ENCODE measurements at regions not wholly inside any gene's neighbourhood (a gene's known extent, or its start where the extent isn't known, plus 50 kb on each side); places are given as distances from the start of the nearest gene placed in this dataset.

GRCh38 chr3:95894820-95895219 is 919.6 kb upstream of the EPHA6 start:
- DNase-seq (ENCODE audit: extremely low read depth in 1 of 4, low spot score in 3 of 4) (no peak), ATAC-seq (no peak), FAIRE-seq (no peak)
- H2AFZ ChIP-seq (ENCODE audit: low read depth, low read length): no peak overlapping the region
- 0% methylated on average over 2 of the region's 2 CpGs for WGBS (ENCODE audit: insufficient coverage, low coverage, missing lambda C conversion rate)
- no TSS peak for BruUV-seq (replicated peaks)
- ChIA-PET POLR2A (no interaction called here), CTCF (ENCODE audit: low intra/inter-chr PET ratio) (no interaction called here)
- no peaks in the 10 kb centered on the region for H3K9me3 ChIP-seq (replicated peaks; ENCODE audit: control insufficient read depth, insufficient read depth, low read depth, low read length)
- H4K20me1 ChIP-seq (replicated peaks; ENCODE audit: control insufficient read depth, insufficient read depth, low read length): no peaks in the 10 kb centered on the region
- no peak overlapping the region for H3K27ac ChIP-seq (ENCODE audit: extremely low read depth, low read depth, low read length)
- no peaks in the 10 kb centered on the region for H3K9me1 ChIP-seq (ENCODE audit: control insufficient read depth, insufficient read depth, low read length)
- H3K27me3 ChIP-seq (ENCODE audit: control insufficient read depth in 2 of 2, insufficient read depth in 2 of 2, low read length in 2 of 2): no peaks in the 10 kb centered on the region
- H3K4me1 ChIP-seq (replicated peaks in 1 of 2; ENCODE audit: control insufficient read depth in 2 of 2, insufficient read depth in 2 of 2, low read length in 2 of 2): no peaks in the 10 kb centered on the region
- H3K9ac ChIP-seq (ENCODE audit: insufficient read depth in 1 of 2, low read depth in 2 of 2, low read length in 2 of 2): no peak overlapping the region
- intact Hi-C loops (cut with micrococcal nuclease) (no loop called here), in situ Hi-C loops (cut with MboI) (no loop called here)
- no peak for TF ChIP-seq STAG1 (CRISPR knock-in tag; IDR thresholded peaks at IDR 0.05; ENCODE audit: borderline replicate concordance)
- TF ChIP-seq SNIP1 (IDR thresholded peaks at IDR 0.05; ENCODE audit: low read depth): no peak
- TF ChIP-seq, protein P1, sequence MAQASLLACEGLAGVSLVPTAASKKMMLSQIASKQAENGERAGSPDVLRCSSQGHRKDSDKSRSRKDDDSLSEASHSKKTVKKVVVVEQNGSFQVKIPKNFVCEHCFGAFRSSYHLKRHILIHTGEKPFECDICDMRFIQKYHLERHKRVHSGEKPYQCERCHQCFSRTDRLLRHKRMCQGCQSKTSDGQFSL (CRISPR knock-in tag; IDR thresholded peaks at IDR 0.05): no peak
- TF ChIP-seq, protein P1 (tag; IDR thresholded peaks at IDR 0.05): no peak
- no peak for TF ChIP-seq PRPF4 (IDR thresholded peaks at IDR 0.05; ENCODE audit: insufficient read depth, low read depth, low read length, poor library complexity, severe bottlenecking)
- no peak for TF ChIP-seq DPF2 (IDR thresholded peaks at IDR 0.05)
- TF ChIP-seq SREBF2 (CRISPR knock-in tag; IDR thresholded peaks at IDR 0.05): no peak
- TF ChIP-seq SOX6 (IDR thresholded peaks at IDR 0.05): no peak
- TF ChIP-seq MTA1 (IDR thresholded peaks at IDR 0.05; ENCODE audit: borderline replicate concordance): no peak
- no peak for TF ChIP-seq NR2F6 (CRISPR knock-in tag; IDR thresholded peaks at IDR 0.05)
- TF ChIP-seq NFE2L1 (tag; IDR thresholded peaks at IDR 0.05; ENCODE audit: borderline replicate concordance, low read depth): no peak
- TF ChIP-seq MIER1 (IDR thresholded peaks at IDR 0.05; ENCODE audit: low read depth): no peak
- TF ChIP-seq SAP30 (IDR thresholded peaks at IDR 0.05; ENCODE audit: borderline replicate concordance, insufficient read depth, low read depth, low read length, poor library complexity, severe bottlenecking): no peak
- no peak for TF ChIP-seq ZNF12 (CRISPR knock-in tag; IDR thresholded peaks at IDR 0.05)
- TF ChIP-seq, protein P2, sequence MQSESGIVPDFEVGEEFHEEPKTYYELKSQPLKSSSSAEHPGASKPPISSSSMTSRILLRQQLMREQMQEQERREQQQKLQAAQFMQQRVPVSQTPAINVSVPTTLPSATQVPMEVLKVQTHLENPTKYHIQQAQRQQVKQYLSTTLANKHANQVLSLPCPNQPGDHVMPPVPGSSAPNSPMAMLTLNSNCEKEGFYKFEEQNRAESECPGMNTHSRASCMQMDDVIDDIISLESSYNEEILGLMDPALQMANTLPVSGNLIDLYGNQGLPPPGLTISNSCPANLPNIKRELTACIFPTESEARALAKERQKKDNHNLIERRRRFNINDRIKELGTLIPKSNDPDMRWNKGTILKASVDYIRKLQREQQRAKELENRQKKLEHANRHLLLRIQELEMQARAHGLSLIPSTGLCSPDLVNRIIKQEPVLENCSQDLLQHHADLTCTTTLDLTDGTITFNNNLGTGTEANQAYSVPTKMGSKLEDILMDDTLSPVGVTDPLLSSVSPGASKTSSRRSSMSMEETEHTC (IDR thresholded peaks at IDR 0.05): no peak
- H3K4me3 ChIP-seq: no peak overlapping the region
- H3K79me2 ChIP-seq (ENCODE audit: control insufficient read depth, insufficient read depth, low read length): no peaks in the 10 kb centered on the region
- no peaks in the 10 kb centered on the region for H3K36me3 ChIP-seq (ENCODE audit: control insufficient read depth, insufficient read depth, low read length)
- no peak overlapping the region for H3K4me2 ChIP-seq (ENCODE audit: insufficient read depth, low read length)

All from K562 (cell line).